ENCODE measurements at regions not wholly inside any gene's neighbourhood (a gene's known extent, or its start where the extent isn't known, plus 50 kb on each side); places are given as distances from the start of the nearest gene placed in this dataset.

DNA sequence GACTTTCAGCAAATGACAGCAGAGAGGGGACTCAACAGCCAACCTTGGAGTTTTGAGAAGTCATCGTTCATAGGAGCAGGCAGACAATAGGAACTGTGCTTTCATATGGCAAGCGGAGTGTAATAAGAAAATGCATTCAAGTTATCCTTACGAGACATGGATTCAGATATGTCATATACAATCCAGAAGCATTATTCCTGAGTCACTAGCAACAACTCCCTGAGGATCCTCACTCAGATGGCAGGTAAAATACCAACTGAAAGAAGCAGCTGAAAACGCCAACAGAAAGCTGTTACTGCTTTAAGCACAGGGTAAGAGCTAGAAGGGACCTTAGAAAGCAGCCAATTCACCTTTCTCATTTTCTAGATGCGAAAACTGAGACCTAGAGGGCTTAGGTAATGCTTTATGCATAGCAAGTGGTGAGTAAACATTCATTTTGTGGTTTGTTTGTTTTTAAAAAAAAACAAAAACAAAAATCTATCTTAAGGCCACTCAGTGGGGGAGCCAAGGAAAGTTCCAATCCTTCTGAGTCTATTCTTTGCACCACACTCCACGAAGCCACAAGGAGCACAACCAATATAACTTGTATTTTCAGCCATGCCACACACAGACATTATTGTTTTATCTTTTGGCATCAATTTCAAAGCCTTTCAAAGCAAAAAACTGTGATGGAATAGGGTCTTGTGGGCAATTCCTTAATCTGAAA, 89.1 kb upstream of the RIOK3 start:
- Histone ChIP-seq H3K27ac (ENCODE audit: insufficient read length, low read depth, low read length) (no peak overlapping the region), H4K8ac (replicated peaks; ENCODE audit: insufficient read length, low read depth, low read length) (no peak overlapping the region), H3K14ac (ENCODE audit: insufficient read depth, low read length) (no peak overlapping the region), H3K23me2 (ENCODE audit: insufficient read length, low read depth, low read length, poor library complexity, severe bottlenecking) (no peaks in the 10 kb centered on the region), H3T11ph (ENCODE audit: low read length) (no peak overlapping the region), H3K9me3 (ENCODE audit: control insufficient read depth, low read depth, low read length) (no peaks in the 10 kb centered on the region), H3K56ac (ENCODE audit: insufficient read length, low read depth, low read length) (no peak overlapping the region), H2BK5ac (ENCODE audit: insufficient read length, low read length) (no peak overlapping the region), H3K79me2 (ENCODE audit: insufficient read depth, low read length) (no peaks in the 10 kb centered on the region), H2AK5ac (ENCODE audit: insufficient read length, low read length) (no peak overlapping the region), H3K4me2 (ENCODE audit: insufficient read depth, insufficient read length, low read length) (no peak overlapping the region), H2BK120ac (ENCODE audit: low read depth, low read length, poor library complexity, severe bottlenecking) (no peak overlapping the region), H4K91ac (ENCODE audit: insufficient read length, low read depth, low read length) (no peak overlapping the region), H2BK15ac (ENCODE audit: low read depth, low read length) (no peak overlapping the region), H3K18ac (ENCODE audit: insufficient read length, low read depth, low read length) (no peak overlapping the region), H3K4ac (ENCODE audit: low read depth, low read length) (no peak overlapping the region), H4K20me1 (ENCODE audit: control insufficient read depth, insufficient read depth, insufficient read length) (no peaks in the 10 kb centered on the region), H4K5ac (ENCODE audit: insufficient read length, low read depth, low read length) (no peak overlapping the region), H2BK20ac (ENCODE audit: low read depth, low read length, poor library complexity, severe bottlenecking) (no peak overlapping the region), H2BK12ac (ENCODE audit: insufficient read length, low read depth, low read length) (no peak overlapping the region), H3K23ac (ENCODE audit: insufficient read length, low read depth, low read length) (no peak overlapping the region), H3K27me3 (ENCODE audit: insufficient read depth, low read length) (no peaks in the 10 kb centered on the region), H3K4me1 (ENCODE audit: insufficient read depth, low read length) (no peaks in the 10 kb centered on the region), H3K9ac (ENCODE audit: extremely low read depth, insufficient read length, low read length) (no peak overlapping the region), H3K79me1 (ENCODE audit: insufficient read depth, low read depth, low read length, poor library complexity, severe bottlenecking) (no peaks in the 10 kb centered on the region), H2AFZ (ENCODE audit: low read length) (no peak overlapping the region)
- no peak for TF ChIP-seq CTCF (conservative IDR thresholded peaks at IDR 0.05)
- Mint-ChIP-seq H3K27me3 (ENCODE audit: low read depth) (no peaks in the 10 kb centered on the region; the same call in 1 of the 2 replicates), H3K4me3 (no peak overlapping the region), H3K4me1 (peaks cover 12 to 17% of the 10 kb centered on the region in 2 experiments), H3K27ac (peak overlapping the region in 2 of 3 experiments; percentile 44 to 63; a peak in 1 of 7 replicates), H3K36me3 (ENCODE audit: insufficient read depth in 1 of 3, low read depth in 3 of 3) (peaks cover 4 to 12% (median 5%) of the 10 kb centered on the region in 3 experiments; a peak in 6 of 7 replicates), H3K9me3 (peaks cover 0 to 8% of the 10 kb centered on the region in 2 experiments; a peak in 2 of 5 replicates)
- DNase-seq = no peak
- no CpG with 5 or more reads among the region's 6 CpGs for WGBS (ENCODE audit: extremely low coverage, insufficient read length, low lambda C conversion rate)
